A673 (cell line): ENCODE measurements at regions not wholly inside any gene's neighbourhood (a gene's known extent, or its start where the extent isn't known, plus 50 kb on each side); places are given as distances from the start of the nearest gene placed in this dataset.

Source experiments
- BruUV-seq: library from RNA; stranded (reverse); fragments of 400-500 nt; replicated peaks from 2 replicates; lab custom pipeline; 2021; lab: Mats Ljungman, UMichigan
- CTCF ChIA-PET: fragments of 300-600 bp; sonication (Branson Sonifier 250); formaldehyde crosslinking; loops from one replicate; lab custom pipeline; 2022; ENCODE audit warnings: antibody characterized with exemption; lab: Charles Lee
- POLR2A ChIA-PET: fragments of 300-600 bp; sonication (Branson Sonifier 250); formaldehyde crosslinking; loops from one replicate; lab custom pipeline; 2022; ENCODE audit warnings: antibody characterized with exemption; ENCODE audit not compliant: low non-redundant PET; lab: Charles Lee
- DNase-seq: peaks from one replicate; pipeline ENCODE4 v3.0.0-alpha.2; 2015; ENCODE audit warnings: low spot score
- H3K27ac ChIP-seq: fragments of 200-600 bp; sonication (generic); 2 replicates; pipeline ENCODE4 v1.5.1; 2016; ENCODE audit warnings: mixed run types, low read depth, mild to moderate bottlenecking, mixed read lengths, antibody characterized with exemption, low read length; ENCODE audit not compliant: poor library complexity, severe bottlenecking
- H3K27me3 ChIP-seq: fragments of 200-600 bp; sonication (generic); replicated peaks from 2 replicates; pipeline ENCODE4 v1.6.1; 2017; ENCODE audit warnings: mixed run types, low read depth, mild to moderate bottlenecking, mixed read lengths, antibody characterized with exemption, low read length; ENCODE audit not compliant: insufficient read depth, poor library complexity
- H3K36me3 ChIP-seq: fragments of 200-600 bp; sonication (generic); 2 replicates; pipeline ENCODE4 v1.6.1; 2016; ENCODE audit warnings: mixed run types, mild to moderate bottlenecking, mixed read lengths, antibody characterized with exemption, low read length; ENCODE audit not compliant: insufficient read depth, poor library complexity, severe bottlenecking
- H3K4me1 ChIP-seq: fragments of 200-600 bp; sonication (generic); 2 replicates; pipeline ENCODE4 v1.6.1; 2017; ENCODE audit warnings: mixed run types, mild to moderate bottlenecking, mixed read lengths, antibody characterized with exemption, low read length; ENCODE audit not compliant: insufficient read depth, poor library complexity, severe bottlenecking
- H3K4me3 ChIP-seq: fragments of 200-600 bp; sonication (generic); 2 replicates; pipeline ENCODE4 v1.5.1; 2016; ENCODE audit warnings: low read depth, mixed run types, mild to moderate bottlenecking, mixed read lengths, low read length; ENCODE audit not compliant: poor library complexity, severe bottlenecking
- H3K9me3 ChIP-seq: fragments of 200-600 bp; sonication (generic); 2 replicates; pipeline ENCODE4 v1.6.1; 2016; ENCODE audit warnings: mixed run types, low read depth, mild to moderate bottlenecking, mixed read lengths, antibody characterized with exemption, low read length; ENCODE audit not compliant: poor library complexity, severe bottlenecking
- EZH2 ChIP-seq: fragments of 200-600 bp; sonication (generic); IDR thresholded peaks from 2 replicates; pipeline ENCODE4 v1.6.1; 2017; ENCODE audit warnings: borderline replicate concordance, low read depth, mild to moderate bottlenecking, mixed read lengths, antibody characterized with exemption, low read length; ENCODE audit not compliant: poor library complexity, severe bottlenecking
- intact Hi-C: fragments of 100-400 bp; cut with micrococcal nuclease; formaldehyde crosslinking; loops from one replicate; pipeline ENCODE4 v1.10.0; 2022; ENCODE audit not compliant: unreplicated experiment
- TF ChIP-seq, protein P1 (sequence below): fragments of 300-800, 200-600 bp; sonication (generic); conservative IDR thresholded peaks from 2 replicates; pipeline ENCODE4 v1.5.1; 2017; ENCODE audit warnings: low read depth, mild to moderate bottlenecking, antibody characterized with exemption, low read length, moderate library complexity, mixed read lengths

DNA sequence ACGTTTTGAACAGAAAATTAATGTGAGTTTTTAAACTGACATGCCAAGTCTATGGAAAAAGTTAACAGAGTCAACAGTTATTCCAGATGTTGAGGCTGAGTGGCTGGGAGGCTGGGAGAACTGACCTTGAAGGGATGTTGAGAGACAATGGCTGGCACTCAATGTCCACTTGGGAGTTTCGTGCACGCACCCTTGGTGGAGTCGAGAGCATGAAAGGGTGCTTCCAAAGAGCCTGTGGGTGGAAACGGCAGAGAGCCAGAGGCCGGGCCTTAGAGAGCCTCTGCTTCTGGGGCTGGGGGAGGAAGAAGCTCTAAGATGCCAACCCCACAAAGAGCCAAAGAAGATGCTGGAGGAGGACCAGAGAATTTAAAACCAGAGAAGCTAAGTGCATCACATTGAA, 63.4 kb upstream of the L3MBTL4 start:
- Histone ChIP-seq H3K27me3 (no peaks in the 10 kb centered on the region), H3K4me1 (no peaks in the 10 kb centered on the region), H3K9me3 (peaks cover 36% of the 10 kb centered on the region), H3K4me3 (no peak overlapping the region), H3K27ac (no peak overlapping the region), H3K36me3 (no peaks in the 10 kb centered on the region)
- ChIA-PET POLR2A (no interaction called here), CTCF (no interaction called here)
- intact Hi-C loops, result no loop called here
- TF ChIP-seq, protein P1, sequence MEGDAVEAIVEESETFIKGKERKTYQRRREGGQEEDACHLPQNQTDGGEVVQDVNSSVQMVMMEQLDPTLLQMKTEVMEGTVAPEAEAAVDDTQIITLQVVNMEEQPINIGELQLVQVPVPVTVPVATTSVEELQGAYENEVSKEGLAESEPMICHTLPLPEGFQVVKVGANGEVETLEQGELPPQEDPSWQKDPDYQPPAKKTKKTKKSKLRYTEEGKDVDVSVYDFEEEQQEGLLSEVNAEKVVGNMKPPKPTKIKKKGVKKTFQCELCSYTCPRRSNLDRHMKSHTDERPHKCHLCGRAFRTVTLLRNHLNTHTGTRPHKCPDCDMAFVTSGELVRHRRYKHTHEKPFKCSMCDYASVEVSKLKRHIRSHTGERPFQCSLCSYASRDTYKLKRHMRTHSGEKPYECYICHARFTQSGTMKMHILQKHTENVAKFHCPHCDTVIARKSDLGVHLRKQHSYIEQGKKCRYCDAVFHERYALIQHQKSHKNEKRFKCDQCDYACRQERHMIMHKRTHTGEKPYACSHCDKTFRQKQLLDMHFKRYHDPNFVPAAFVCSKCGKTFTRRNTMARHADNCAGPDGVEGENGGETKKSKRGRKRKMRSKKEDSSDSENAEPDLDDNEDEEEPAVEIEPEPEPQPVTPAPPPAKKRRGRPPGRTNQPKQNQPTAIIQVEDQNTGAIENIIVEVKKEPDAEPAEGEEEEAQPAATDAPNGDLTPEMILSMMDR, result no peak
- no peak for TF ChIP-seq EZH2
- DNase-seq, result no peak
- no TSS peak for BruUV-seq

DNA sequence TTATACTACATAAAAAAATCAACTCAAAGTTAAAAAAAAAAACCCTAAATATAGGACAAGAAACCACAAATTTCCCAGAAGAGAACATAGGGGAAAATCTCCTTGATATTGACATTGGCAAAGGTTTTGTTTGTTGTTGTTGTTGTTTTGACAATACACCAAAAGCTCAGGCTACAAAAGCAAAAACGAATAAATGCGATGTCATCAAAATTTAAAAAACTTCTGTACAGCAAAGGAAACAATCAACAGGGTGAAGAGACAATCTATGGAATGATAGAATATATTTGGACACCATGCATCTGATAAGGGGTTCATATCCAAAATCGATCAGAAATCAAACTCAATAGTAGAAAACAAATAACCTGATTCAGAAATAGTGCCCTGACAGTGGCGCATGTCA, 65.0 kb upstream of the L3MBTL4 start:
- no peaks in the 10 kb centered on the region for H3K4me1 ChIP-seq
- DNase-seq, result no peak
- H3K36me3 ChIP-seq, result no peaks in the 10 kb centered on the region
- peaks cover 33% of the 10 kb centered on the region for H3K9me3 ChIP-seq
- no TSS peak for BruUV-seq
- no peaks in the 10 kb centered on the region for H3K27me3 ChIP-seq
- intact Hi-C loops, result loop anchor here (5.0 kb wide), 1 partner anchor 343 kb away; no protein-coding TSS in a partner anchor
- no peak overlapping the region for H3K4me3 ChIP-seq
- no peak overlapping the region for H3K27ac ChIP-seq
- TF ChIP-seq EZH2, result no peak
- TF ChIP-seq, protein P1, result no peak
- ChIA-PET POLR2A (no interaction called here), CTCF (no interaction called here)

DNA sequence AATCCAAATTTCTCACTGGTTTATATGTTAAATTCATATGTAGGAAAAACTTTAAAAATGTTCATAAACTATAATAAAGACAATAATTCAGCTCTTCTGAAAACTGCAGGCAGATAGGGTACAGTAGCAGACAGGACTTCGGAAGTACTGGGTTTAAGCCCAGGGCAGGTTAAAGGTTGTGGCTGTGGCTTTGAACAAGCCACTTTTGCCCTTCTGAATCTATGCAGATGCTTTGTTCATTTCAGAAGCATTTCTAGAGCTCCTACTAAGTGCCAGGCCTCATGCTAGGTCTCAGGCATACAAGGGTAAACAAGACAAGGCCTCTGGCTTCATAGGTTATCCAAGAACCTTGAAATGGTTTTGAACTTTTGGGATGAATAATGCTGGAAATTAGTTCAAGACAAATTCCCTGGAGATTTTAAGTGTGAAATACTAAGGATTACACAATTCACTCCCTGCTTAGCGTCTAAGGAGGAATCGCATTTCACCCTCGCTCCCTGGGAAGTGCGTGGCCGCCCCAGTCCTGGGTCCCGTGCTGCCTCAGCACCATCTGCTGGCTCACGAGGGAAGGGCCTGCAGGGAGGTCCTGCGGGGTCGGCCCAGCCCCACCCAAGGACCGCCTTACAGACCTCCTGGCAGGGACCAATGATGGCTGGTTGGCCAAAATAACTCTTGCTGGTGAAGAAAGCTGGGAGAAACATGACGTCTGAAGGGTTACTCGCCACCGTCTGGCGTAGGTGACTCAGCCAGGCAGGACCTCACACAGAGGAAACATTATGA, 67.7 kb upstream of the L3MBTL4 start:
- no peak overlapping the region for H3K27ac ChIP-seq
- no peak for TF ChIP-seq EZH2
- TF ChIP-seq, protein P1, result 0 out of 2 replicates have a peak, but pooled peaks have one; percentile 16
- intact Hi-C loops, result loop anchor here (5.0 kb wide), 1 partner anchor 340 kb away; no protein-coding TSS in a partner anchor
- no peak overlapping the region for H3K4me3 ChIP-seq
- POLR2A ChIA-PET, result no interaction called here
- peak; percentile 3 for DNase-seq
- H3K27me3 ChIP-seq, result no peaks in the 10 kb centered on the region
- BruUV-seq, result no TSS peak
- peaks cover 16% of the 10 kb centered on the region for H3K9me3 ChIP-seq
- no peaks in the 10 kb centered on the region for H3K4me1 ChIP-seq
- CTCF ChIA-PET, result no interaction called here
- H3K36me3 ChIP-seq, result no peaks in the 10 kb centered on the region
